ENCODE measurements at regions not wholly inside any gene's neighbourhood (a gene's known extent, or its start where the extent isn't known, plus 50 kb on each side); places are given as distances from the start of the nearest gene placed in this dataset.

DNA sequence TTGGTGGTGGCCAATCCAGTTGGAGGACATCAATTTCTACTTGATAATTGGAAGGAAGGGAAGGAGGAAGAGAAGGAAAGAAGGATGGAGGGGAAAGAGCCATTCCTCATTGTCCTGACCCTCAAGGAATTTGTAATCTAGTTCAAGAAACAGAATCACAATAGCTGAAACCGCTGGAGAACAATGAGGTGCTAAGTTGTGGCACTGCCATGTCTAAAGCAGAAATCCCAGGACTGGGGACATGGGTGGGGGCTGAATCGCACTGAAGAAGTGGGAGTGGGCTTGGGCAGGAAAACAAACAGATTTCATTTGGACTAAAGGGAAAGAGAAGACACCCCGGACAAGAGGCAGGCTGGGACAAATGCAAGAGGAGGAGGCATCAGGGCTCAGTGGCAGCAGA is 183.6 kb downstream of the UACA start:
- TF ChIP-seq, protein P1, sequence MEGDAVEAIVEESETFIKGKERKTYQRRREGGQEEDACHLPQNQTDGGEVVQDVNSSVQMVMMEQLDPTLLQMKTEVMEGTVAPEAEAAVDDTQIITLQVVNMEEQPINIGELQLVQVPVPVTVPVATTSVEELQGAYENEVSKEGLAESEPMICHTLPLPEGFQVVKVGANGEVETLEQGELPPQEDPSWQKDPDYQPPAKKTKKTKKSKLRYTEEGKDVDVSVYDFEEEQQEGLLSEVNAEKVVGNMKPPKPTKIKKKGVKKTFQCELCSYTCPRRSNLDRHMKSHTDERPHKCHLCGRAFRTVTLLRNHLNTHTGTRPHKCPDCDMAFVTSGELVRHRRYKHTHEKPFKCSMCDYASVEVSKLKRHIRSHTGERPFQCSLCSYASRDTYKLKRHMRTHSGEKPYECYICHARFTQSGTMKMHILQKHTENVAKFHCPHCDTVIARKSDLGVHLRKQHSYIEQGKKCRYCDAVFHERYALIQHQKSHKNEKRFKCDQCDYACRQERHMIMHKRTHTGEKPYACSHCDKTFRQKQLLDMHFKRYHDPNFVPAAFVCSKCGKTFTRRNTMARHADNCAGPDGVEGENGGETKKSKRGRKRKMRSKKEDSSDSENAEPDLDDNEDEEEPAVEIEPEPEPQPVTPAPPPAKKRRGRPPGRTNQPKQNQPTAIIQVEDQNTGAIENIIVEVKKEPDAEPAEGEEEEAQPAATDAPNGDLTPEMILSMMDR (IDR thresholded peaks at IDR 0.05; ENCODE audit: low read depth, low read length, poor library complexity, severe bottlenecking), result no peak
- no peak for TF ChIP-seq EZH2phosphoT487 (IDR thresholded peaks at IDR 0.05; ENCODE audit: borderline replicate concordance, low read length)
